HepG2 (cell line): ENCODE measurements at regions not wholly inside any gene's neighbourhood (a gene's known extent, or its start where the extent isn't known, plus 50 kb on each side); places are given as distances from the start of the nearest gene placed in this dataset.

Experiments
- CTCF ChIP-seq: sonication (generic); formaldehyde crosslinking; IDR thresholded peaks from 2 replicates; pipeline ENCODE4 v1.5.0; 2020; ENCODE audit warnings: mild to moderate bottlenecking, missing genetic modification reagents, moderate library complexity
- HMG20A ChIP-seq: IDR thresholded peaks from 2 replicates; pipeline ENCODE4 v1.6.1; 2016; ENCODE audit warnings: borderline replicate concordance
- KDM3A ChIP-seq: IDR thresholded peaks from 2 replicates; pipeline ENCODE4 v1.6.1; 2018; ENCODE audit warnings: low read depth, missing compliant biosample characterization
- MAZ ChIP-seq, 2 experiments: sonication (generic) in 1 of 2; formaldehyde crosslinking in 1 of 2; IDR thresholded peaks; 2 replicates each; pipeline versions ENCODE4 v1.5.0 to v1.6.1; 2012 to 2020; ENCODE audit warnings: low read depth in 2 of 2, mild to moderate bottlenecking in 2 of 2, borderline replicate concordance in 1 of 2, improper control_type of control experiment in 1 of 2, low read length in 1 of 2, missing genetic modification reagents in 1 of 2, moderate library complexity in 1 of 2
- POLR2A ChIP-seq, 2 experiments: IDR thresholded peaks; 2 replicates each; pipeline ENCODE4 v1.6.1; 2011; ENCODE audit warnings: low read depth in 2 of 2, low read length in 2 of 2, mild to moderate bottlenecking in 1 of 2, moderate library complexity in 1 of 2; ENCODE audit not compliant: insufficient read depth in 1 of 2
- POLR2G ChIP-seq: fragments of 200-400 bp; formaldehyde crosslinking; IDR thresholded peaks from 2 replicates; pipeline ENCODE4 v1.6.1; 2018; ENCODE audit warnings: mild to moderate bottlenecking, low read depth, low read length, moderate library complexity
- THAP11 ChIP-seq: IDR thresholded peaks from 2 replicates; pipeline ENCODE4 v1.6.1; 2016; ENCODE audit warnings: missing biosample characterization, missing genetic modification reagents

GRCh38 chr2:180291060-180291459, 284.0 kb upstream of the CWC22 start:
- TF ChIP-seq POLR2G (no peak), MAZ (IDR thresholded peaks at IDR 0.05; ENCODE audit: borderline replicate concordance, low read depth, low read length) (no peak), MAZ (CRISPR knock-in tag; IDR thresholded peaks at IDR 0.05; ENCODE audit: low read depth) (no peak), CTCF (CRISPR knock-in tag) (no peak), HMG20A (no peak), POLR2A (IDR thresholded peaks at IDR 0.05; ENCODE audit: insufficient read depth in 1 of 2, low read depth in 2 of 2, low read length in 2 of 2) (no peak), THAP11 (CRISPR knock-in tag) (no peak), KDM3A (CRISPR knock-in tag) (no peak)
